DOHH2 (cell line): ENCODE measurements at regions not wholly inside any gene's neighbourhood (a gene's known extent, or its start where the extent isn't known, plus 50 kb on each side); places are given as distances from the start of the nearest gene placed in this dataset.

Experiments
- H3F3A ChIP-seq: fragments of 200-600 bp; sonication (generic), shearing (Covaris generic); 2 replicates; pipeline ENCODE4 v1.6.0; 2016; ENCODE audit warnings: antibody characterized with exemption, mild to moderate bottlenecking; ENCODE audit not compliant: control insufficient read depth, insufficient read depth
- H3K27ac ChIP-seq: fragments of 200-600 bp; sonication (generic); 2 replicates; pipeline ENCODE4 v1.5.1; 2014; ENCODE audit warnings: low read depth, mild to moderate bottlenecking, low read length, moderate library complexity
- H3K27me3 ChIP-seq: fragments of 200-600 bp; sonication (generic); 2 replicates; pipeline ENCODE4 v1.6.1; 2014; ENCODE audit warnings: mild to moderate bottlenecking, low read length, mixed read lengths; ENCODE audit not compliant: control insufficient read depth
- H3K36me3 ChIP-seq: fragments of 200-600 bp; sonication (generic); 2 replicates; pipeline ENCODE4 v1.6.1; 2014; ENCODE audit warnings: mild to moderate bottlenecking, low read length, moderate library complexity, mixed read lengths; ENCODE audit not compliant: control insufficient read depth
- H3K4me1 ChIP-seq: fragments of 200-600 bp; sonication (generic); 2 replicates; pipeline ENCODE4 v1.6.1; 2014; ENCODE audit warnings: mild to moderate bottlenecking, low read length, mixed read lengths; ENCODE audit not compliant: control insufficient read depth
- H3K4me2 ChIP-seq: fragments of 200-600 bp; sonication (generic); 2 replicates; pipeline ENCODE4 v1.6.0; 2014; ENCODE audit warnings: mild to moderate bottlenecking, low read length, moderate library complexity
- H3K4me3 ChIP-seq: fragments of 200-600 bp; sonication (generic); 2 replicates; pipeline ENCODE4 v1.5.1; 2014; ENCODE audit warnings: mild to moderate bottlenecking, low read length, mixed read lengths
- H3K79me2 ChIP-seq: fragments of 200-600 bp; sonication (generic); 2 replicates; pipeline ENCODE4 v1.6.1; 2014; ENCODE audit warnings: mild to moderate bottlenecking, low read length, mixed read lengths; ENCODE audit not compliant: control insufficient read depth
- H3K9me2 ChIP-seq: fragments of 200-600 bp; sonication (generic); replicated peaks from 2 replicates; pipeline ENCODE4 v1.6.1; 2014; ENCODE audit warnings: mild to moderate bottlenecking, low read length, mixed read lengths; ENCODE audit not compliant: control insufficient read depth
- H3K9me3 ChIP-seq: fragments of 200-600 bp; sonication (generic); 2 replicates; pipeline ENCODE4 v1.6.1; 2014; ENCODE audit warnings: antibody characterized with exemption, low read length, mixed read lengths; ENCODE audit not compliant: control insufficient read depth, insufficient read depth
- H4K20me1 ChIP-seq: fragments of 200-600 bp; sonication (generic); 2 replicates; pipeline ENCODE4 v1.6.0; 2014; ENCODE audit warnings: low read depth, mild to moderate bottlenecking, antibody characterized with exemption, low read length, moderate library complexity; ENCODE audit not compliant: control insufficient read depth, insufficient read depth
- EZH2phosphoT487 ChIP-seq: fragments of 200-600 bp; sonication (generic); IDR thresholded peaks from 2 replicates; pipeline ENCODE4 v1.6.1; 2017; ENCODE audit warnings: borderline replicate concordance, mild to moderate bottlenecking, antibody characterized with exemption, low read length, moderate library complexity, mixed read lengths
- TF ChIP-seq, protein P1 (sequence below): fragments of 200-600 bp; sonication (generic); IDR thresholded peaks from one replicate; pipeline ENCODE4 v1.5.1; 2014; ENCODE audit warnings: antibody characterized with exemption, mild to moderate bottlenecking, low read depth, low read length; ENCODE audit not compliant: poor library complexity, severe bottlenecking

DNA sequence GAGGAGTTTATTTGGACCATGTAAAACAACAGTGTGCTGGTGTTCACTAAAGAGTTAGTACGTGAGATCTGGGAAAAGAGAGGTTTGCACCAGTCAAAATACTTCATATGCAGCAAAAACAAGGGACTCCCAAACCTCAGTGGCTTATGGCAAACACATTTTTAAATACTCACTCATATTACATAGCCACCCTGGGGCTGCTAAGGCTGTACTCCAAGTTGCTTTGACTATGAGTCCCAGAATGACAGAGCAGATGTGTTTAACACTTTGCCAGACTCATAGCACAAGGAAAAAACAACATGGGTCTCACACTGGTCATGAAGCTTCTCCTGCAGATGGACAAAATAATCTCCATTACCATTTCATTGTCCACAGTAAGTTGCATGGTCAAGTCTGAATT is 202.8 kb upstream of the GRIA4 start:
- TF ChIP-seq, protein P1, sequence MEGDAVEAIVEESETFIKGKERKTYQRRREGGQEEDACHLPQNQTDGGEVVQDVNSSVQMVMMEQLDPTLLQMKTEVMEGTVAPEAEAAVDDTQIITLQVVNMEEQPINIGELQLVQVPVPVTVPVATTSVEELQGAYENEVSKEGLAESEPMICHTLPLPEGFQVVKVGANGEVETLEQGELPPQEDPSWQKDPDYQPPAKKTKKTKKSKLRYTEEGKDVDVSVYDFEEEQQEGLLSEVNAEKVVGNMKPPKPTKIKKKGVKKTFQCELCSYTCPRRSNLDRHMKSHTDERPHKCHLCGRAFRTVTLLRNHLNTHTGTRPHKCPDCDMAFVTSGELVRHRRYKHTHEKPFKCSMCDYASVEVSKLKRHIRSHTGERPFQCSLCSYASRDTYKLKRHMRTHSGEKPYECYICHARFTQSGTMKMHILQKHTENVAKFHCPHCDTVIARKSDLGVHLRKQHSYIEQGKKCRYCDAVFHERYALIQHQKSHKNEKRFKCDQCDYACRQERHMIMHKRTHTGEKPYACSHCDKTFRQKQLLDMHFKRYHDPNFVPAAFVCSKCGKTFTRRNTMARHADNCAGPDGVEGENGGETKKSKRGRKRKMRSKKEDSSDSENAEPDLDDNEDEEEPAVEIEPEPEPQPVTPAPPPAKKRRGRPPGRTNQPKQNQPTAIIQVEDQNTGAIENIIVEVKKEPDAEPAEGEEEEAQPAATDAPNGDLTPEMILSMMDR = no peak
- TF ChIP-seq EZH2phosphoT487 = no peak
- no peaks in the 10 kb centered on the region for H4K20me1 ChIP-seq
- no peaks in the 10 kb centered on the region for H3K36me3 ChIP-seq
- no peak overlapping the region for H3K4me2 ChIP-seq
- no peak overlapping the region for H3K4me3 ChIP-seq
- no peaks in the 10 kb centered on the region for H3K4me1 ChIP-seq
- H3F3A ChIP-seq = no peaks in the 10 kb centered on the region
- H3K27ac ChIP-seq = no peak overlapping the region
- H3K9me3 ChIP-seq = no peaks in the 10 kb centered on the region
- H3K9me2 ChIP-seq = no peaks in the 10 kb centered on the region
- no peaks in the 10 kb centered on the region for H3K27me3 ChIP-seq
- no peaks in the 10 kb centered on the region for H3K79me2 ChIP-seq

DNA sequence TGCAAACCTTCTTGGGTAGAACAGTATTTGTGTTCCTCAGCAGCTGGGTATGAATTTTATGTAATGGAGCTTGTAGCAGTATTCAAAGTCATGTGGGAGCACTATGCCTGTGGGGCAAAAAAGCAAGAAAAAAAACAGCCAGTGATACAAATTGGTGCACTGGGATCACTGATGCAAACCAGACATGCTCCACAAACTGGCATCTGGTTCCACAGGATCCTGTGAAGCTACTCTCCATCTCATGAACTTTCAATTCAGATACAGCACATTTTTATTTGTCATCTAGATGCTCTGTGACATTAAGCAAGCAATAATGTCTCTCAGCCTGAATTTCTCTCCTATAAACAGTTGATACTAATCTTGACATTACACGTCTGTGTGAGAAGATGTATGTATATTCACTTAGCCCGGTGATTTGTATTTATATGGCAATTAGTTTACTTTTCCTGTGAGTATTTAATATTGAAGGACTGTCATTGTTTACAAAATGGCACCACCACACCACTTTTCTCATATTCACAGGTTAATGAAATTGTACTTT is 208.5 kb upstream of the GRIA4 start:
- H4K20me1 ChIP-seq = no peaks in the 10 kb centered on the region
- no peaks in the 10 kb centered on the region for H3K9me3 ChIP-seq
- no peaks in the 10 kb centered on the region for H3K4me1 ChIP-seq
- H3F3A ChIP-seq = no peaks in the 10 kb centered on the region
- H3K27ac ChIP-seq = no peak overlapping the region
- no peak overlapping the region for H3K4me2 ChIP-seq
- H3K9me2 ChIP-seq = no peaks in the 10 kb centered on the region
- H3K36me3 ChIP-seq = no peaks in the 10 kb centered on the region
- H3K27me3 ChIP-seq = no peaks in the 10 kb centered on the region
- no peak overlapping the region for H3K4me3 ChIP-seq
- TF ChIP-seq EZH2phosphoT487 = no peak
- TF ChIP-seq, protein P1 = no peak
- no peaks in the 10 kb centered on the region for H3K79me2 ChIP-seq

DNA sequence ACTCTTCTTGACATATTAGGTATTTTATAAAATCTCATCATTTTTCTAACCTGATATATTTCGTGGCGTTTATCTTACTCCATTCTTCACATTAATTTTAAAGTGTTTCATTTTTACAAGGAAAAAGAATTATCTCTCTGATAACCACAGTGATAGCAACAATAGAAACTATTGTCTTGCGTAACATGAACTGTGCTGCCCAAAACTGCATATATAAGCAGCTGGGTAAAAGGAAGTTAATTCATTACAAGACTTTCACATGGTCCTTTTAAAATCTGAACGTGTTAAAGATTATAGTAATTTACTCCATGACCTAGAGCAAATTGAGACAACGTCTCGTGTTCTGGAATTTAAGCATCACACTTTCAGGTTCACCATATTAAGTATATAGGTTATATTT is 210.4 kb upstream of the GRIA4 start:
- H3K4me2 ChIP-seq = no peak overlapping the region
- H3K79me2 ChIP-seq = no peaks in the 10 kb centered on the region
- no peaks in the 10 kb centered on the region for H3K9me3 ChIP-seq
- H3K27ac ChIP-seq = no peak overlapping the region
- H3F3A ChIP-seq = no peaks in the 10 kb centered on the region
- no peaks in the 10 kb centered on the region for H4K20me1 ChIP-seq
- TF ChIP-seq, protein P1 = no peak
- no peak for TF ChIP-seq EZH2phosphoT487
- H3K36me3 ChIP-seq = no peaks in the 10 kb centered on the region
- H3K27me3 ChIP-seq = no peaks in the 10 kb centered on the region
- no peak overlapping the region for H3K4me3 ChIP-seq
- H3K4me1 ChIP-seq = no peaks in the 10 kb centered on the region
- no peaks in the 10 kb centered on the region for H3K9me2 ChIP-seq
